ENCODE measurements at regions not wholly inside any gene's neighbourhood (a gene's known extent, or its start where the extent isn't known, plus 50 kb on each side); places are given as distances from the start of the nearest gene placed in this dataset.

DNA sequence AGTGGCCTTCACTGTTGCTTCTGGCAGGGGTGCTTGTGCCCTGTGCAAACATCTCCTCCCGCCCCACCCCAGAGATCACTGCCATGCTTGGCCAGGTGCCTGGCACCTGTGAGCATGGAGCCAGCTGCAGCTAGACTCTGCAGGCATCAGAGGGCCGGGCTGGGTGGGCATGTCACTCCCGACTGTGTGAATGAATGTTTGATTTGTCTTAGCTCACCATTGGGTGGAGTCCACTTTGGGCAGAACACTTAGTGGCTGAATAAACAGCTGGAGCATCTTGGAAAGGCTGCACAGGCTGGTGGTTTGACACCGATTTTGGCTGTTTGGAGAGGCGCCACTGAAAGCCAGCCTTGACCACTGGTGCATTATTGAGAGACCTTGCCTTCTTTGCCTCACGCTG, 267.3 kb downstream of the DLEU7 start:
- no peak for DNase-seq

DNA sequence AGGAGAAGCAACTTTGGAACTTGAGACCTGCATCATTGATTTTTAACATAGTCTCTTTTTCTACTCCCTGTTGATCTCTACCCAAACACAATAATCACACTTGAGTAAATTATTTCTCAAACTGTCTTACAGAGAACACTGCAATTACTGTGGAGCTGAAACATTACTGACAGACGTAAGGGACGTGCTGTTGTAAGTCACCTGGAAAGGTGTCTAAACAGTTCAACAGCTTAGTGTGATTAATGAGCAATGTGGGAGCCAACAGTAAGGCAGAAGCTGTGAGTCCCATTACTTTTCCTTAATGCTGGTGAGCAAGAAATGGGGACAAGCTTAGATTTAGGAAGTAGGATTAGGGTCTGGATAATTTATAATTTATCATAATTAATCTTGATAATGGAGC, 265.7 kb downstream of the DLEU7 start:
- no peak for DNase-seq

DNA sequence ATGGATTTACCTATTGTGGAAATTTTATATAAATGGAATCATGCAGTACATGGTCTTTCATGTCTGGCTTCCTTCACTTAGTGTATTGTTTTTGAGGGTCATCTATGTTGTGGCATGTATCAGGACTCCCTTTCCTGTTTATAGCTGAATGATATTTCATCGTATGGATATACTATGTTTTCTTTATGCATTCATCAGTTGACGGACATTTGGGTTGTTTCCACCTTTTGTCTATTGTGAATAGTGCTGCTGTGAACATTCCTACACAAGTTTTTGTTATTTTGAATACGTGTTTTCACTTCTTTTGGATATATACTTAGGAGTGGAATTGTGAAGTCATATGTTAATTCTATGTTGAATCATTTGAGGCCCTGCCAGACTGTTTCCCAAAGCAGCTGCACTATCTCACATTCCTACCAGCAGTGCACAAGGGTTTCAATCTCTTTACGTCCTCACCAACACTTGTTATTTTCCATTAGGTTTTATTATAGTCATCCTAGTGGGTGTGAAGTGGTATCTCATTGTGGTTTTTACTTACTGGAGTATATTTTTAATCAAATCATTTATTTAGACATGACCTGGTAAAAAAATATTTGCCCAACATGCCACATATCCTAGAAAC, 262.7 kb downstream of the DLEU7 start:
- no peak for DNase-seq

DNA sequence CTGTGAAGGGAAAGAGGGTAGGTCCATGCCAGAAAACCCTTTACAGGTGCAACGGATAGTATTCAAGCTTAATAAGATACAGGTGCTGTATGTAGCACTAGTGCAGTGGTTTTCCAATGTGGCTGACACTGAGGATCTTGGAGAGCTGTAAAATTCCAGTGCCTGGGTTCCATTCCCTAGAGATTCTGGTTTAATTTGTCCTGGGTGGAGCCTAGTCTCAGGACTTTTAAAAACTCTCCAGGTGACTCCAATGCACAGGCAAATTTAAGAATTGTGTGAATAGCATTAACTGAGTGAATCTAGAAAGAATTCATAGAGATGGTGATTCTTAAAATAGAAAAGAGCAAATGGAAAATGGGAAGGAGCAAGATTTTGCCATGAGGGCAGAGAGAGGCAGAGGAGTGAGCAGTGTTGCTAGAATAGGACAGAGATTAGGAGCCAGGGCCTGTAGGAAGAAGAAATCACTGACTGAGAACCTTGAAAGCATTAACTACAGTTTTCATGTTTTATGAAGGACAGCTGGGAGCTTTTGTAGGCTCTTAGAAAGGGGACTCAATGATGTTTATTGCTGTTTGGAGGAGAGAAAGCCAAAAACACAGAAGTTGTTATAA, 261.8 kb downstream of the DLEU7 start:
- DNase-seq: no peak

DNA sequence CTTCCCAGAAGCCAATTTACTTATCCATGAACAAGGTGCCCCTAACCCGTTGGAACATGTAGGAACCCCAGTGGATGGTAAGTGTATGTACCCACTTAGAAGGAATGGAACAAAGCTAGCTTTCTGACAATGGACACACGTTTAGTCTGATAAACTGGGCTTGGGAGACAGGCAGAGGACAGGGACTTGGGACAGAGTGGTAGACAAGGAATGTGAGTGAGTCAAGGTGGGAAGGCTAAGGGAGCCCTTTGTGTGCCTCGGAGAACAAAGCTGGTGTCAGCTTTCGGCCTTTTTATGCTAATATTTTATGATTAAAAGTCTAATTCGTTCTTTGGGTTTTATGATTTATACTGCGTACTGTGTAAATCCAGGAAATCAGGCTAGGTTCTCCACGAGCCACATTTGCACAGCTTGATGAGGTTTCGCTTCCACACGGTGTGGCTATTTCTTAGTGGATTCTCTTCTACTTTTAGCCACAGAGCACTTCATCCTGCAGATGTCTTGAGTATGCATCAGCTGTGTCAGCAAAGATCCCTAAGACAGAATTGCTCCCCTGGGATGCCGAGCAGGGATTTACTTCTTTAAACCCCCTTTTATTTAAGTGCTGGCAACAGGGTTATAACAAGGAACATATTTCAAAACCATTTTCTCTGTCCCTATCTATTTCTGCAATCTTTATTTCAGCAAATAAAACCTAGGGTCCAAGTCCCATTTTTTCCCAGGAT, 258.5 kb downstream of the DLEU7 start:
- DNase-seq: no peak

DNA sequence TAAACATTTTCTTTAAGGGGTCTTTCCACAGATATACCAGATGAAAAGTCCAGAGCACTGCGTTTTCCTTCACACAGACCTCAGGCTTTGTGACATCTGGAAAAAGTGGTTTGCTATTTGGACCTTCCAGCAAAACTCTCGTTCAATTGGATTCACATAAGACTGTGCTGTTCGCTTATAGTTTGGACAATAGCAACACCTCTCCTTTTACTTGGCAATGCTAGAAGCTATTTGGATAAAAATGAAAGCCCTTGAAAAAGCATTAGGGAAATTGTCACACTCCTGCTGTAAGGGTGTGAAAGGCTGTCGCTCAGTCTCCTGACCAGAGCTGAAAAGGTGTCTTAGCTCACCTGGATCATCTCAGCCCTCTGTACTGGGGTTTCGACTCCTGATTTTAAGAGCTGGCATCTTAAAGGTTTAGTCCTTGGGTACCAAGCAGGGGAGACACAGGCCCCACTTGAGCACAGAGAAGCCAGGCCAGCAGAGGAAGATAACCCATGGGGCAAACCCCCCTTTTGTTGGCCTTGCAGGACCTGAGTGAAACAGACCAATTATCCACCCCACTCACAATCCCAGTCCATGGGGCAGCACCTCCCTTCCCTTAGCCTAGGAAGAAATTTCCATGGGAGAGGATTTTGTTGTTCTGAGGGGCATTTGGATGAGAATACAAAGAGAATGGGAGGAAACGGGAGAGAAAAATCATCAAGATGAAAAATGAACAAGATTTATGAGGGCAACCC, 257.6 kb downstream of the DLEU7 start:
- DNase-seq: no peak

DNA sequence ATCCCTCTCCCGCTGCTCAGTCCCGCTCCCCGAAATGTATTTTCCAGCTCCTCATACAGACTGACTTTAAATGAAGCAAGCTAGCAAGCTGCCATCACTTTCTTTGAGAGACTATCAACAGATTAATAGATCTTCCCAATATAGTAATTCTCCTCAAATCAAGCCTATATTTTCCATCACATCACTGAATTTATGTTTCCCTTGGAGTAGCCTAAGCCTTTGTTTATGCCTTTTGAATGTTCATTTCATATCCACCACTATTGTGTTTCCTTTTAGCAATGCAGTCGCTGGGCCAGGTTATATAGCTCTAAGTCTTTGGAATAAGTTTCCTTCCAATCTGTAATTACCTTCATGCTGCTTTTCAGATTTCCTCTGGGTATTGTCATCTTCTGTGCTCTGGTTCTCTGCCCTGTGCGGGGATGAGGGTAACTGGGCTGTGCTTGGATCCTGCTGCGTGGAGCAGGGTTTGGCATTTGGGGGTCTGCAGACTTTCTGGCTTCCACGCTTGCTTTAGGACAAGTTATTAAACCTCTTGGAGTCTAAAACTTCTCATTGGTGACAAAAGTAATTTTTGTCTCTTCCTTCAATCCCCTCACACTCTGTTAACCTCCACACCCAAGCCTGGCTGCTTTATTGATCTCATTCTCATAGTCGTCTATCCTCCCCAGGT, 256.9 kb downstream of the DLEU7 start:
- DNase-seq: no peak

DNA sequence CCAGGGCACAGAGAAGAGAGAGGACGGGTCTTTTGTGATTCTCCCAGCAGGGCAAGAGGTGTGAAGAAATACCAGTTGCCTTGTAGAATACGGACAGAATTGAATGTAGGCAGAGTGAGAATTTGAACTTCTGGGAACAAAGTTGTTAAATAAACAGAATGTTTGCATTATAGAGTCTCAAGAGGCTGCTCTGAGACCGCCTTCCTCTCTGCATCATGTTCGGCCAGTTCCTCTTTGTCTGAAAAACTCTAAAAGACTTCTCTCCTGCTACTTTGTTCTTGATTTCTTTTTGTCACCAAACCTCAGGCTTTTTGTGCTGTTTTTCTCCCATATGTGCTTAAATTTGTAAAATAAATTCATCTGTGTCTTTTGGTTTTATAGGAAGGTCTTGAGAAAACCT, 256.4 kb downstream of the DLEU7 start:
- DNase-seq: no peak

DNA sequence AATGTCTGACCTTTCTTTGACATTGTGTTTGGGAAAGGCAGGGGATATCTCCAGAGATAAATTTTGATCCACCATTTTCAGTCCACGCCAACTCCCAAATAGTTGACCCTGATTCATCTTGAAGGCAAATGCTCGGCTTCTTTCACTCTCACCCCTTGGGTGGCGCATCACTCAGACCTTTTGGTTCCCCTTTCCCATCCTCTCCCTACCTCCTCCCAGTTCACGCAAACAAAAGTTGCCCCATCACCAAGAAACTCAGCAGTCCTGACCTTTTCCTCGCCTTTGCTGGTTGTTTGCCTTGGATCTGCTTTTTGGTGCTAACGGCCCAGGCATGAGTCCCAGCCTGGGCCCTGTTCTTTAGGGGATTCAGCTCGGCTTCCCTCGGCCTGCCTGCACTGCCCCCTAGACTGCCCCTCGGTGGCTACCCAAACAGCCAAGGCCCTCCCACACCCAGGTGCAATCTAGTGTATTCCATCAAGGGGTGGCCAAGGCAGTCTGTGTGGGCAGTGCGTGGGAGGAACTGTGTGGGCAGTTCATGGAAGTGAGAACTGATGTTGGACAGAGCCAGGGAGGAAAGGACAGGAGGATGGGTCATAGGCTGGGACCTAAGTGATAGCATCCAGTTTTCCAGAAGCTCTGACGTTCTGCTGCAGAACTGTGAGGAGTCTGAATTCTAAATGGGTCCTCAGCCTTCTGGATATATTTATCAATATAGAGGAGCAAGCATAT, 255.7 kb downstream of the DLEU7 start:
- no peak for DNase-seq

DNA sequence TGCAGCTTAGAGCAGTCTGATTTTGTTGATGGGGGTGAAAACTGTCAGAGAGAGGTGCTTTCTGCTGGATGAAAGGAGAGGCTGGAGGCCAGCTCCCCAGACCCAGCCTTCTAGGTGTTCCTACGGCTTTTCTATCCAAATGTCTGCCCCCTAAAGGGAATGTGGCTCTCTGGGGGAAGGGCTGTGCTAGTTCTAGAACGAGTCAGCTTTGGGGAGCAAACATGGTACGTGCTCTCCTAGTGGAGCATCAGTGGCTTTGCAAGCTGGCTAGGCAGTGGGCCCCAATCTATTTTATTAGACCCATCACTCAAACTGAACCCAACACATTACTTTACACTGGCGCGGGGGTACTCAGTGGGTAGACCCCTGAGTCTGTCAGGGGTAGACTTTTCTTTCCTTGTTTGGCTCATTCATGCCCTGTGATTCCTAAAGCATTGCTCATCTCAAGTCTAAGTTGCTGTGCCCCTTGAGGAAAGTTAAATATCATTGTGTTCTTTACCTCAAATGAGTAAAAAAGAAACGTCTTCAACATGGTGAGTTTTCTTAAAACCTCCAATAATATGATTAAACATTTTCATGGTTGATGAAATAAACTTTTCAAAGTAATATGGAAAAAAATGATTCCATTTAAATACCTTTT, 254.9 kb downstream of the DLEU7 start:
- DNase-seq: no peak

DNA sequence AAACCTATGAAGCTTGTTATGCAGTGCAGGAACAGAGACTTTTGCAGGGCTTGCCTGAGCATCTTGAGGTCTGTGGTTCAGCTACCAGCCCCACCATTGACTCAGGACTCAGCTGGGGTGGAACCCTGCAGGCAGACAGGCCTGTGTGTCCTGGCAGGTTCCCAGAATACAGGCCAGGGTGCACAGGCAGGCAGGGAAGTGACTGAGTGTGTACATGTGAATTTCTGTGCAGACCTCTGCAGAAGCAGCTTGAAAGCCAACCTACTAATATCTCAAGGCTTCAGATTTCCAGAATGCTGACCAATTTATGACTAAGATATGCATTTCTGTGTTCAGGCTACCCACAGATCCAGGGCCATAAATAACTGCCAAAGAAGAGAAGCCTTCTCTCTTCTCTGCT, 254.4 kb downstream of the DLEU7 start:
- no peak for DNase-seq

DNA sequence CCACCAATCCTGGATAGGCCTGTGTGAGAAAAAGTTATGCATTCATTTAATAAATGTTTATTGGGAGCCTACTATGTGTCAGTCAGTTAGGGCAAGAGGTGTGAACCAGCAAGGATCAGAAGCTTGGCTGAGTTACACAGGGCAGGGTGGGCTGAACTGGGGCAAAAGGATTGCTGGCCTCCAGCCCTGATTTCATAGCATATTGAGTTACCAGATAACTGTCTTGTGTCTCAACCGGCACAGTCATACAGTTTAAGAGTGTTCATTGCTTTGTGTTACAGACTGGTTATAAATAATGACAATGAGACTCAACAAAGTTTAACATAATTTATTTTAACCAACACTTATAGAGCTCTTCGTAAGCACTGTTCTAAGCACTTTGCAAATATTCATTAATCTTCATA, 253.8 kb downstream of the DLEU7 start:
- no peak for DNase-seq

DNA sequence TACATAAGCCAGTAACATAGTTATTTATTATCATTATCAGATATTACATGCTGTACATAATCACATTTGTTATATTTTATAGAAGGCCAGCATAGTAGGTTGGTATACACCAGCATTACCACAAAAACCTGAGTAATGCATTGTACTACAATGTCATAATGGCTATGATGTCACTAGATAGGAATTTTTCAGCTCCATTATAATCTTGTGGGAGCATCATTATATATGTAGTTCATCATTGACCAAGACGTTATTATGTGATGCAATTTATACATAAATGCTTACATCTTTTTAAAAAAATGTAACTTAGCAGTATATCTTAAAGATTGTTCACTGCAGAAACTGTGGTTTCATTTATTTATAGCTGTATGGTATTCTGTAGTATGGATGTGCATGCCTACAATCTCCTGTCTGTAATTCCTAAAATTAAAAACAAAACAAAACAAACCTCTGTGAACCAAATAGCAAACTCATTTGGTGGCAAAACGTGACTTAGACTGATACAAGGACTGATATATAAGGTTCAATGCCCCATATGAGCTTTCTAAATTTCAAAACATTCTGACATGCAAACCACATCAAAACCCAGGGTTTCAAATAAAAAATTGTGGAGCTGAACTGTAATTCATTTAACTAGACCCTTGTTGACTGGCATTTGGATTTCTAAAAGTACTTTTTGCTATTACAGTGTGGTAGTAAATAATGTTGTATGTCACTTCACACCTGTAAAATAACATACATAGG, 250.9 kb downstream of the DLEU7 start:
- DNase-seq: no peak

DNA sequence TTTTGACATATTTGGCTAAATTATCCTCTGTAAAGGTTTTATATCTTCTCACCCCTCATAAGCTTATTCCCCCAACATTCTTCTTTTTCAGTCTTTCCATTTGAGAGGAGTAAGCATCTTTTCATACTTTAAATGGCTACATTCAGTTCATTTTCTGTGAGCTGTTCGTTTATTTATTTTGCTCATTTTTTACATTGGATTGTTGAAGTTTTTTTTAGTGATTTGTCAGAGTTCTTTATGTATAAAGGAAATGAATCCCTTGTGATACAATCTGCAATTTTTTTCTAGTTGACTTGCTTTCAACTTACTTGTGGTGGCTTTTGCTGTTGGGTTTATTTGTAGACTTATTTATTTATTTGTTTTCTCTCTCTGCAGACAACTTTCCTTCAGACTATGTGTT, 250.3 kb downstream of the DLEU7 start:
- no peak for DNase-seq

DNA sequence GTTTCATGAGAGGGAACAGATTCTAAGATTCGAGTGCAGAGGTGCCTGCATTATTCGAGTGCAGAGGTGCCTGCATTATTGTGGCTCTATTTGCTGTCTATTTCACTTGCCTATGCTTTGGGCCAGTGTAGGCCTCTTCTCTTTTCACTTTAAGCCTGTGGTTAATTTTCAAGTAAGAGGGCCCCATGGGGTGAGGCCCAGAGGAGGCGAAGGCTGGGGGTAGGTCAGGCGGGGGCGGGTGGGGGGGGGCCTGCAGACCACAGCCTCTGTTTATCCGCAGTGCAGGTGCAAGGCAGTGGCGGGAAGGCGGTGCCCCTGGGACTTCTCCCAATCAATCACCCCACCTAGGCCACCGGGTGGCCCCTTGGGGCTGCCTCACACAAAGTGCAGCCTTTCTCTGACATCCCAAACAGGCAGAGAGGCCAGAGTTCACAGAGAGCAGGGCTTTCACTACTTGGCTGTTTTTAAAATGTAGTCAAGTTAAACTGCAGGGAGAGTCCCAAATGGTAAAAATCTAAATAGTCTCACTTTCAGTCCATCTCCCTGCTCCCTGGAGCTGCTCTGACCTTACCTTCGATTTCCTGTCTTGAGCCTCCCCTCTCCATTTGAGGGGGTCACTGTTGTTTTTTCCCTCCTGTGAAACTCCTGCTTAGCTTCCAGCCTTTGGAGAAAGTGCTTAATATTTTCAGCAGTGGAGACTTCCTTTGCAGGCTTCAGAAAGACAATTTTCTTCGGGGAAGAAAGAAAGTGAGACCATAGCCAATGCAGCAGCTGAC, 249.0 kb downstream of the DLEU7 start:
- no peak for DNase-seq

DNA sequence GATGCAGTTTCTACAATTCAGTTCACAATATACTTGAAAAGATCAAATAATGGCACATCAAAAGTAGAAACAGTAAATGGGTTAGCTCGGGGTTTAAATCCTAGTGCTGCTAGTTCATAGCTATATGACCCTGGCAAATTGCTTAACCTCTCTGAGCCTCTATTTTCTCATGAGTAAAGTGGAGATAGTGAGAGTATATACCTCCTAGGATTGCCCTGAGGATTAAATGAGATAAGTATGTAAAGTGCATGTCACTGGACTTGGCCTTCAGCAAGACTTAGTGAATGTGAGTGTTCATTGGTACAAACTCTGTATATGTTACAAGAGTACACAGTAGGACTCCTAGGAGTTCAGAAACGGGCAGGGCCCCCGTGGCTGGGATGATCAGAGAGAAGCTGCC, 248.3 kb downstream of the DLEU7 start:
- DNase-seq: no peak

DNA sequence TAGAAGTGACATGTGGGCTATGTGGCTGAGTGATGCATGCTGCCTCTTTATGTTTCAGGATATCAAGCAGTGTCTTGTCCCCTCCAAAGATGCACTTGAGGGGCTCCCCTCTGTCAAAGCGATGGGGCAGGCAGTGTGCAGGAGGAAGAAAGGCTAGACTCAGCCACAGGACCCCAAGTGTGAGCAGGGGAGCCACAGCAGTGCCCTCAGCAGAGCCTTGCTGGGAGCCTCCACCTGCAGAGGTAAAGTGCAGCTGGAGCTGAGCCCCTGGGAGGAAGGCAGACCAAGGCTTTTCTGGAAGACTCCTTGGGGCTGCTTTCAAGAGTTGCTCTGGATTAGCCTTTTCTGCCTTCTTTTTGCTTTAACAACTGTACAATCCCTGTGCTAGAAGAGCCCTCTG, 247.3 kb downstream of the DLEU7 start:
- no peak for DNase-seq

DNA sequence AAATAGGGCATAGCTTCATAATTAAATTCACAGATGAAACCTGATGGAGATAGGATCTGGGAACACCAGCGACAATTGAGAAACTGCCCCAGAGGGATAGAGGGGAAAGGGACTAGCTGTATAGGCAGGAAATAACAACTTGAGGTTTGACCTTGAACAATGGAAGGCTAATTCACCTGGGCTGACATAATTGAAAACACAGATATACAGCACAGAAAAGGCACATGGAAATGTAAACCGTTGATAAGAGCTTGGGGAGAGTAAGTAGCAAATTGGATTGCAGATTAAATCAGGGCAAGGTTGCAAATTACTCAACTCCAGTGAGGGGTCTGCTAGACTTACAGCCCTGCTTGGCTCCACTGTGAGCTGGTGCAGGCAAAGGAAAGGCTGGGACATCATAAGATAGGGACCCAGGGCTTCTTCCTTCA, 246.7 kb downstream of the DLEU7 start:
- DNase-seq: no peak

DNA sequence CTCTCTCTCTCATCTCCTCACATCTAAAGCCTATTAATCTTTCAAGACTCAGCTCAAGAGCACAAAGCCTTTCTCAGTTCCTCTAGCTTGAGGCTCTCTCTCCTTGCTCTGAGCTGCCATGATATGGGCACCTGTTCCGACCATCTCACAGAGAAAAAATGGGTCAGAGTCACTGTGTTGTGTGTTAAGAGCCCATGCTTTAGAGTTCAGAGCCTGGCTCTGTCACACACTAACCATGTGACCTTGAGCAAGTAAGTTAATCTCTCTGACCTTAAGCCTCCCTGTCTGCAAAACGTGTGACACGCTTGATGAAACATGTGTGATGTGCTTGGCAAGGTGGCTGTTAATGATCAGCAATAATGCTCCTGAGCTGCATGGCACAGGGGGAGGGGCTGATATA, 245.2 kb downstream of the DLEU7 start:
- DNase-seq: no peak
